ENCODE measurements at regions not wholly inside any gene's neighbourhood (a gene's known extent, or its start where the extent isn't known, plus 50 kb on each side); places are given as distances from the start of the nearest gene placed in this dataset.

- DNase-seq (ENCODE audit: low read depth, low spot score): no peak
- Mint-ChIP-seq H3K4me1 (no peaks in the 10 kb centered on the region), H3K4me3 (no peak overlapping the region), H3K36me3 (ENCODE audit: low read depth) (peaks cover 2% of the 10 kb centered on the region), H3K27me3 (ENCODE audit: low read depth) (no peaks in the 10 kb centered on the region), H3K27ac (ENCODE audit: unreplicated experiment) (no peak overlapping the region), H3K9me3 (peaks cover 7% of the 10 kb centered on the region)
- TF ChIP-seq CTCF (conservative IDR thresholded peaks at IDR 0.05): no peak
Measured at GRCh38 chr20:12276011-12276673, 358.4 kb downstream of the BTBD3 start.

GRCh38 chr20:12287575-12287974 lies 369.9 kb downstream of the BTBD3 start:
- peaks cover 9% of the 10 kb centered on the region for H3K4me1 Mint-ChIP-seq
- H3K4me3 Mint-ChIP-seq: no peak overlapping the region
- DNase-seq (ENCODE audit: low read depth, low spot score): no peak
- no peak overlapping the region for H3K27ac Mint-ChIP-seq (ENCODE audit: unreplicated experiment)
- H3K27me3 Mint-ChIP-seq (ENCODE audit: low read depth): no peaks in the 10 kb centered on the region
- TF ChIP-seq CTCF (conservative IDR thresholded peaks at IDR 0.05): no peak
- H3K9me3 Mint-ChIP-seq: peaks cover 7% of the 10 kb centered on the region
- no peaks in the 10 kb centered on the region for H3K36me3 Mint-ChIP-seq (ENCODE audit: low read depth)

GRCh38 chr20:12289465-12289864 lies 371.8 kb downstream of the BTBD3 start:
- H3K27me3 Mint-ChIP-seq (ENCODE audit: low read depth): no peaks in the 10 kb centered on the region
- H3K36me3 Mint-ChIP-seq (ENCODE audit: low read depth): no peaks in the 10 kb centered on the region
- no peak for TF ChIP-seq CTCF (conservative IDR thresholded peaks at IDR 0.05)
- no peak for DNase-seq (ENCODE audit: low read depth, low spot score)
- H3K4me1 Mint-ChIP-seq: peaks cover 9% of the 10 kb centered on the region
- H3K27ac Mint-ChIP-seq (ENCODE audit: unreplicated experiment): no peak overlapping the region
- H3K4me3 Mint-ChIP-seq: no peak overlapping the region
- H3K9me3 Mint-ChIP-seq: peaks cover 7% of the 10 kb centered on the region

GRCh38 chr20:12291386-12291785 lies 373.7 kb downstream of the BTBD3 start:
- peaks cover 5% of the 10 kb centered on the region for H3K9me3 Mint-ChIP-seq
- H3K4me3 Mint-ChIP-seq: no peak overlapping the region
- no peak overlapping the region for H3K27ac Mint-ChIP-seq (ENCODE audit: unreplicated experiment)
- H3K4me1 Mint-ChIP-seq: peaks cover 4% of the 10 kb centered on the region
- DNase-seq (ENCODE audit: low read depth, low spot score): no peak
- H3K36me3 Mint-ChIP-seq (ENCODE audit: low read depth): no peaks in the 10 kb centered on the region
- H3K27me3 Mint-ChIP-seq (ENCODE audit: low read depth): no peaks in the 10 kb centered on the region
- TF ChIP-seq CTCF (conservative IDR thresholded peaks at IDR 0.05): no peak

- Mint-ChIP-seq H3K27ac (ENCODE audit: unreplicated experiment) (no peak overlapping the region), H3K27me3 (ENCODE audit: low read depth) (no peaks in the 10 kb centered on the region), H3K4me1 (no peaks in the 10 kb centered on the region), H3K36me3 (ENCODE audit: low read depth) (peaks cover 5% of the 10 kb centered on the region), H3K9me3 (peaks cover 15% of the 10 kb centered on the region), H3K4me3 (no peak overlapping the region)
- no peak for TF ChIP-seq CTCF (conservative IDR thresholded peaks at IDR 0.05)
- no peak for DNase-seq (ENCODE audit: low read depth, low spot score)
Measured at GRCh38 chr20:12293900-12294299, 376.2 kb downstream of the BTBD3 start.

Data from neural crest cell (in vitro differentiated cells).